NCI-H146 treated with DMSO at 0.1 percent for 48 hours (cell line): ENCODE measurements at regions not wholly inside any gene's neighbourhood (a gene's known extent, or its start where the extent isn't known, plus 50 kb on each side); places are given as distances from the start of the nearest gene placed in this dataset.

Experiments used
- DNase-seq: peaks from one replicate; lab custom pipeline; 2025; ENCODE audit not compliant: unreplicated experiment; lab: John Stamatoyannopoulos, UW

DNA sequence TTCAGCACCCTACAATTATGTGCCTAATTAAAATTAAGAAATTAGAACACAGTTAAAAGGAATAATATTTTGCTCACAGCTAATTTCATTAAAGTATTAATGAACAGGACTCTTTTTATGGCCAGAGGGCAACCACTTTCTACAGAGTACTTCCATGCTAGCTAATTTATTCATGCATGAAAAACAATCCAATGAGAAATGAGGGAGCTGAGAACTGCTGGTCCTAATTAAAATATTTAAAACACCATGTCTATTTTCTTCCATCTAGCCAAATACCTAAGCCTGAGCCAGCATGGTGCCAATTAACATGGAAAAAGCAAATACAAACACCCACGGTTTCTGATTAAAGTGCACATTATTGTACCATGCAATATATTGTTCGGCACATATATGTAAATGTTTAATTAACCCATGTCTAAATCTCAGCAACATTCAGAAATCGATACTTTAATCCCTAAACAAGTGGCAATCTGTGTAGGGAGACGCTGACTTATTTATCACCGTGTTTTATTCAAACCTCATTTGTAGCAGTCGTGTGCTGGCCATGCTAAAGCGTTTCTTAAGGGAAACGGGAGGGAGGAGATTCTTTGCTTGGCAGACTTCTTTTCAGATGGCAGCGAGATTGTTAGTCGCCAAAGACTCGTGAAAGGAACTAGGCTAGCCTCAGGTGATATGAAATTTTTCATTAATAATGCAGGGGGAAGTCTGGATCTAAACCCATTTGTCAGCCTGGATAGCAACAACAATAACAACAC is 193.5 kb downstream of the ANXA2 start:
- DNase-seq: peak; percentile 33

DNA sequence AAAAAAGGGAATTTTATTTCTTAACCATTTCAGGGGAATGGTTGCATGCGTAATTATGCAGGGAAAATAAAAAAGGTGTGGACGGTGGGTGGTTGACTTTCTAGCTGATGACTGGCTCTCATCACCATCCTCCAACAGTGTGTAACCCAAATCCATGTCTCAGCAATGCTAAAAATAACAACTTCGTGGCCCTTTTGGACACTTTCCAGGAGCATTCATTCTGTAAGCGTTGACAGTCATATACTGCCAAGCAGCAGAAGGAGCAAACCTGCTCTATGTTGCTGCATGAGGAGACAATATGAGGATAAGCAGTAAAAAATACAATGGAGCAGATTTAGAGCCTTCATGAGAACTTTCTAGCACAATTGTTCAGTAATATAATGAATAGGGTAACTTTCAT is 189.1 kb downstream of the ANXA2 start:
- DNase-seq: no peak

DNA sequence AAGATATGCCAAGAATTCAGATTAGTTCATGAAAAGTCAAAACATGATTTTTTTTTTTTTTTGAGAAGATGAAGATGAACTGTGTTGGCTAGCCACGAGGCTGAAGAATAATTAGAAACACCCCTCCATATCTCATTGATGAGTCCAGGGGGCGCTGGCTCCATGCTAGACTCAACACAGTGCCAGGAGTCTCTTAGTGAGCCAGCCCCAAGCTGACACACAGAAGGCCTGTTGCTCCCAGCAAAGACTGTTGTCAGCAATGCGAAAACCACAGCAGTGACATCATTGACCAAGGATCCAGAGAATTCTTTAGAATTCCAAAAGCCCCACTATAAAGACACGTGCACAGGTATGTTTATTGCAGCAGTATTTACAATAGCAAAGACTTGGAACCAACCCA is 185.2 kb downstream of the ANXA2 start:
- DNase-seq: no peak

DNA sequence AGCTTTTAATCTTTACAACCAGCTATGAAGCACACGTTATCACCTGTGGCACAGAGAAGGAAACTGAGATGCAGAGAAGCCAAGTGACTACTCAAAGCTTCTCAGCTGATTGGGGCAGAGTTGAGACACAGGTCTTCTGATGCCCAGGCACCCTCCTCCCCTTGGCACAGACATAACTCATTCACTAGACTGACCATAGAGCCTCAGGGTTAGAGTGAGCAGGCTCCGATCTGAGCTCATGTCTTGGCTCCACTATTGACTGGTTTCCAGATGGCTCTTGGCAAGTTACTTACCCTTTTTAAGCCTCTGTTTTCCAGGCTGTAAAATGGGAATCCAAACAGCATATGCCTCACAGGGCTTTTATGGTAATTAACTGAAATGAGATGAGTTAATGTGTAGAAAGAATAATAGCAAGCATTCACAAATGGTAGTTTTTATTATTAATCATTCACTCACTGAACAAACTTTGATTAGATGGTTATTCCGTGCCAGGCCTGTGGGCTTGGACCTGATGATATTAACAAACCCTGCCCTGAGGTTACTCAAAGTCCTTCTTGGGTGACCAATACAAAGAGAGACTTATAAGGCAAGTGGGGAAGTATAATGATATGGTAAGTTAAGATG is 184.3 kb downstream of the ANXA2 start:
- DNase-seq: no peak

DNA sequence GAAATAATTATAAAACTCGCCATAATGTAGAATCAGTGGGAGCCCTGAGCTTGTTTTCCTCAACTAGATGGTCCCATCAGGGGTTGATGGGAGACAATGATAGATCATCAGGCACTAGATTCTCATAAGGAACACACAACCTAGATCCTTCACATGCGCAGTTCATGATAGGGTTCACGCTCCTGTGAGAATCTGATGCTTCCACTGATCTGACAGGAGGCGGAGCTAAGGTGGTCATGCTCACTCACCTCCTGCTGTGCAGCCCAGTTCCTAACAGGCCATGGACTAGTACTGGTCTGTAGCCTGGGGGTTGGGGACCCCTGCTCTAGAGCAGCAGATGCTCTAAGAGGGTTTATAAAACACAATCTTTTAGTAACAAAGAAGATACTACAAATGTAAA is 183.6 kb downstream of the ANXA2 start:
- no peak for DNase-seq

DNA sequence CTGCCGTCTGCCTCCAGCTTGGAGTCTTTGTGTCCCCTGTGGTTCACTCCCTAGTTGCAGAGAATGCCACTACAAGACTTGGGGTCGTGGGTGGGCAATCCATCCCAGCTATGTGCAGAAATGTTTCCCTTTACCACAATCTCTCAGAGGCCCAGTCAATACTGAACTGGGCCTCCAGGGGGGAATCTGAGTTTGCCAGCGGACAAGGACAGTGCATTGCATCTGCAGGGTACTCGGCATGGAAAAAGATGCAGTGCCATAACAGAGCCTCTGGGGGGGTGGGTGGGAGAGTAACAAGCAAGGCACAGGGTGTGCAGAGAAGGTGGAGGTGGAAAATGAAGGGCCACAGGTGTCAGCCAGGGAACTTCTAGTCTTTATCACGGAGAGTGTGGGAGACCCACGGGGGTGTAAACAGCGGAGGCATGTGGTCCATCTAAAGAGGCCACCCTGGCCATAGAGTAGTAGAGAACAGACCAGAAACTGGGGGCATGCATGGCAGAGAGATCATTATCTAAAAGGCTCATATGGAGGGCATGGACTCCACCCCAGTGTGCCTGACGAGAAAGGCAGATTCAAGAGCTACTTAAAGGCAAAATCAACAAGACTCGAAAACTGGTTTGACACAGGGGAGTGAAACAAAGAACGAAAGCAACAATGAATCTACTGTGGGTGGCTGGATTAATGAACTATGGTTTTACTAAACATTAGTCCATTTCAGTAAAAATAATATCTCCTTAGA is 182.4 kb downstream of the ANXA2 start:
- DNase-seq: no peak

DNA sequence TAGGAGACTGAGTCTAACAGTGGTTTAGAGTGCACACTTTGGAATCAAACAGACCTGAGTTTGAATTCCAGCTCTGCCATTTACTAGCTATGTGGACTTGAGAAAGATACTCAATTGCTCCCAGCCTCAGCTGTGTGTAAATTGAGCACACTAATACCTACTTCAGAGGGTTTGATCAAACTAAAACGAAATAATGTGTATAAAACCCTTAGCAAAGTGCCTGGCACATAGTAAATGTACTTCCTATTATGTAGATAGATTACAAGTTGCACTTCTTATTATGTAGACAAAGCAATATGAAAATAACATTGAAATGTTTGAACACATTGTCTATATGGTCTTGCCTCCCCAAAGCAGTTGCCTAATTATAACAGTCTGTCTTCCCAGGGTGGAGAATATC is 180.6 kb downstream of the ANXA2 start:
- DNase-seq: no peak

DNA sequence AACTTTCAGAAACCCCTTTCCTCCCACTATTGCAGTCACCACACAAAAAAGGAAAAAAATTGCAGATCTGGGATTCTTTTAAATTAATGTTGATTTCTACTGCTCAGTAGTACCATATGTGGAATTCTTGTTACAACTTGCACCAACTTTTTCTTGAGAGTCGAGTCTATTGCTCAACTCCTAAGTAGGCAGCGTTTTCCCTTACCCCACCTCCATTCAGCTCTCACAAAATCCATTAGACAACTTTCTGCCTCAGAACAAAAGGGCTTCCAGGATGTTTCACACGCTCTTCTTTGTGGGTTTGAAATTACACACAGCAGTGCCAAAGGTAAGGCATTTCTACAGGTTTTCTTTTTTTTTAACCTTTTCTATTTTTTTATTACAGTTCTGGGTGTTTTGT is 179.5 kb downstream of the ANXA2 start:
- no peak for DNase-seq

DNA sequence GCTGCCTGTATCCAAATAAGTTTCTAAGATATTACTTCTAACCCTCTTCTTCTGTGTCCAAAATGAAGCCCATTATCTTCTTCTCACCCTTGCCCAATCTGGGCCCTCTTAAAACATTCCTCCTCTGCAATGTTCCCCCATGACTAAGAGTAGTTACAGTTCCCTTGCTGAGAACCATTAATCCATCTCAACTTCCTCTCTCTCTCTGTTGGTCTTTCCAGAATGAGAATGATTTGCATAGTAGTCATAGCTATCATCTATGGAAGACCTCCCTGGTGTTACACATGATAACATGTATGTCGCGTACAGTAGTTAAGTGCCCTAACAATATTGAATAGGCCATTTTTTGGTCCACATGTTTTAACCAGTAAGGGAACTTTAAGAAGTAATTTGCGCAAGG is 177.9 kb downstream of the ANXA2 start:
- DNase-seq: no peak

DNA sequence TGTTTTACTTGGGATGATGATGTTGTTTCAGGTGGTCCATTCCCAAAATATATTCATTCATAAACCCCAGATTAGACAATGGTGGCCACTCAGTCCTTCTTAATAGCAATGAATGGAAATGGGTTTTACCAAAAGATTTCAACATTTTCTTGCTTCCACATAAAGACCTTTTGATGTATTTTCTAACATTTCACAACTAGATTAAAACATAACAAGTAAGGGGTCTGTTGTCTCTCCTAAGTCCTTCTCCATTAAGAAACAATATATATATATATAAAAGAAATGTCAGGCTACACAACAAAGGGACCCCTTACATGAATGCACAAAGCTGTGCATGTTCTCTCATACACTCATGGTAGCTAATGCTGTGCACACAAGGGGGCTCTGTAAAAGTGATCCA is 176.4 kb downstream of the ANXA2 start:
- no peak for DNase-seq

DNA sequence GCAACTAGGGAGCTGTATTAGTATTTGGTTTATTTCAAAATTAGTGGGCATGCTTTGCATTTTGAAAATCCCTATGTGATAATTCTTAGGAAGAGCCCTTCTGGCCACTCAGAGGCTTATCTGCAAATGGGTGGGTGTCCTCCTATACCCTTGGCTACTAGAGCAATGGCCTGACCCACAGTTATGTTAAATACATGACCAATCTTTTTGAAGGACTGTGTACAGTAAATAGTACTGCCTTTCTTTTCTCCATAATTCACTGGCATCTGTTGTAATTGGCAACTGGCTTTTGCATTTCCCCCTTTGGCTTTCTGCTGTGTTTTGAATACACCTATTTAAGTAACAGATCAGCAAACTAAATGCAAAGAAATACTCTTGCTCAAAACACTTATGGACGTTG is 175.4 kb downstream of the ANXA2 start:
- no peak for DNase-seq

DNA sequence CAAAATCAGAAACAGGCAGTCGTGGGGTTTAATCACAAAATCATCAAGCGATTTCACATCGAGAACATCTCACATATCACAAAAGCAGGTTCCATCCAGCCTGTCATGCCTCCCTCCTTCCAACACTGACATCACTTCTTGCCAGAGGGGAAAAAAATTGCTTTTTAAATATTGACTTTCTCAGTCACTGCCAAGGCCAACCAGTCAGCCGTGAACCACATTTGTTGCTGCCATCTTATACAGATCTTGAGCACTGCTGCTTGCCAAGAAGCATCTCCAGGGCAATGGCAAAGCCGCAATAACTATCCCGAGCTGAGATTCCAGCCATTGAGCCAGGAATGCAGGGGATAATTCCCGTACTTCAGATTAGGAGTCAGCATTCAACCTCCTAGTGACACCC is 174.6 kb downstream of the ANXA2 start:
- DNase-seq: peak; percentile 36

DNA sequence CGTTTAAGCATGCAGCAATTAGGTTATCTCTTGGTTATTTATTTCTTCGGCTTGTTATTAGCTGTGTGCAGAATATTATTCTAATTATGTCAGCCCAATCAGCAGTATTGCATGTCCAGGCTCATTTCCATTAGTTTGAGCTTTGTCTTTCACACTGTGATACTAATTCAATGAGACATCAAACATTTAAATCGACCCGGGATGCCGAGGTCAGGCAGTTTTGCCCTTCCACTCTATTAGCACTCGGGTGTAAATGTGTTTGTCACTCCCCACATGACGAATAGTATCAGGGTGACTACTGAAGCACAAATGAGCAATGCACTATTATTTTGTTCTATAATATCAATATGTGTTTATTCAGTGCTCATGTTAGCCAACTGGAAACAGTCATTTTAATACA is 170.9 kb downstream of the ANXA2 start:
- no peak for DNase-seq

DNA sequence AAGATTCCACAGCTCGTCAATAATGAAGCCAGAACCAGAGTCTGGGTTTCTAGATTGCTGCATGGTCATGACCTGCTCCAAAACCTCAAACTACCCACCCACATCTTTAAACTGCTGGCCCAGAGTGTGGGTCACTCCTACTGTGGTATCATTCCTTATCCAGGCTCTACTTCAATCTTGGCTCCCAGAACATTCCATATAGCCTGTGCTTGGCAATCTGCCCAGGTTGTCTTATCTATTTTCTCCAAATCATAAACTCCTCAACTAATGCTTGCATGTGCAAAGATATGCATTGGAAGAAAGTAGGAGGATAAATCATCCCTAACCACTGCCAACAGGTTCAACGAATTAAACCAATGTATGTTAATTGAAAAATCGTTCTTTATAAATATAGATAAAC is 169.7 kb downstream of the ANXA2 start:
- no peak for DNase-seq

DNA sequence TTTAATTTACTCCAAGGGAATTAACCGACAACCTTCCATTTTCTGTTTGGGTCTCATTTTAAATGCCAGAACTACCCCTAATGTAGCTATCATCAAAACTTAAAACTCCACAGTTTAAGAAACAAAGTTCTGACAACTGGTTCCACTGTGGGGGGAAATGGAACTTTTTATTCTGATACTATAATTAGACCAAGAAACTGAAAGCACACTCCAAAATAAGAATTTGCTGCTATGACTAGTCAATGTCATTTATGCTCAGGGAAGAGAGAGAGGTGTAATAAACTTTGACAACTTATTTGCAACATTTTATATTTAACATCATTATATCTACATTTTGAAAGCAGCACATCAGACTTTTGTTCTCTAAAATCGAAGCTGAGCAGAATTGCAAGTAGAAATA is 169.2 kb downstream of the ANXA2 start:
- no peak for DNase-seq

DNA sequence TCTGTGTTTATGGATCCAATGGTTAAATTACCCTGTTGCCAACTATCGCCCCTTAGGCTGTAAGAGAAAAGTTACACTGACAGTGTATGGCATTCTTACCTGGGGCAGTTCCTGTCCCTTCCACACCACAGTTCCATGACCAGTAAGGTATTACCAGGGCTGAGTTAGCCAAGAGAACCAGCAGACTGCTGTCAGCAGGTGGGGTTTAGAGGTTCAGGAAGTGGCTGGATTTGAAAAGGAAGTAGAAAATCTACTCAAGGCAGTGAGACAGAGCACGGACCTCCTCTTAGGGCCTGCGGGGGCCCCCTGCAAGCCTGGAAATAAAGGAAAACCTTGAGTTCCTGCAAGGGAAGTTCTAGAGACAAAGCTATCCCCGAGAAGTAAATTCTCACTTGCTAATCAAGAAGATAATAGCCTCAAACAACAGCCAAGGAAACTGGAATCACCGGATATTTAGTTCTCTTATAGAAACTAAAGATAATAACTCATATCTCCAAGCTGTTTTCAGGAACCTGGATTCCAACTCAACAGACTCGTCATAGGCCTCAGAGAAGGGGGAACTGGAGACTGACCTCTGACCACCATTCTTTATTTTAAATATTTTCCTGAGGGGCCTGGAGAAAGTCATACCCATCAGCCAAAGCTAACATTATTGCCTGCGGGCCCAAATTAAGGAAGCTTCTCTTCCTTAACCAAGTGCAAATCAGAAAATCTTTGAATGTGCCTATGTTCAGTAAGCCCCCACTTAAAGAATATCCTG is 161.7 kb downstream of the ANXA2 start:
- DNase-seq: no peak

DNA sequence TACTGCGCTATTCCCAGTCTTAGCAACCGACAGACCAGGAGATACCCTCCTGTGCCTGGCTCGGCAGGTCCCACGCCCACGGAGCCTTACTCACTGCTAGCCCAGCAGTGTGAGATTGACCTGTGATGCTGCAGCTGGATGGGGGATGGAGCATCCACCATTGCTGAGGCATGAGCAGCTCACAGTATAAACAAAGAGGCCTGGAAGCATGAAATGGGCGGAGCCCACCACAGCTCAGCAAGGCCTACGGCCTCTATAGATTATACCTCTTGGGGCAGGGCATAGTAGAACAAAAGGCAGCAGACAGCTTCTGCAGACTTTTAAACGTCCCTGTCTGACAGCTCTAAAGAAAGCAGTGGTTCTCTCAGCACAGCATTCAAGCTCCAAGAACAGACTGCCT is 160.3 kb downstream of the ANXA2 start:
- no peak for DNase-seq

DNA sequence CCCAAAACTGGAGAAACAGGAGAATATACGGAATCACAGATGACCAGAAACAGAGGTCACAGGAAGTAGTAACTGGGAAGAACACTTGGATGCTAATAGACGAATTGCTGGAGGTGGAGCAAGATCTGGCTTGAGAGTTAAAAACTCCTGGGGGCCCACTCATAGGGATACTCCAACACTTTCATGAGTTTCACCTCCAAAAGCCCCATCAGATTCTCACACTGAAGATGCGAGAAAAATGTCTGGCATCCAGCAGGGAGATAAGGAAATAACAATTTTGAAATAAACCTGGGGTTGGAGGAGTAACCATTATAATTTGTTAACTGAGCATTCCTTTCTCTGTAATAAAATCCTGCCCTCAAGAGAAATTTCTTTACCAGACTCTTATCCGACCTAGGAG is 154.0 kb downstream of the ANXA2 start:
- no peak for DNase-seq

DNA sequence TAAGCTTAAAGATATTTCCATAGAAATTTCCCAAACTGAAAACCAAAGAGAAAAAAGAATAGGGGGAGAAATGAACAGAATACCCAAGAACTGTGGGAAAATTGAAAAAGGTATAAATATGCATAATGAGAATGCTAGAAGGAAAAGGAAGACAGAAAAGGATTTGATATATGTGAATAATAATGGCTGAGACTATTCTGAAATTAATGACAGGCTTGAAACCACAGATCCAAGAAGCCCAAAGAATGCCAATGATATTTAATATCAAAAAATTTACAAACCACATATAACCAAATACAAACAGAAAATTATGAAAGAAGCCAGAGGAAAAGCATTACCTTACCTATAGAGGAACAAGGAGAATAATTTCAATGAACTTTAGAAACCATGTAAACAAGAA is 153.0 kb downstream of the ANXA2 start:
- no peak for DNase-seq

DNA sequence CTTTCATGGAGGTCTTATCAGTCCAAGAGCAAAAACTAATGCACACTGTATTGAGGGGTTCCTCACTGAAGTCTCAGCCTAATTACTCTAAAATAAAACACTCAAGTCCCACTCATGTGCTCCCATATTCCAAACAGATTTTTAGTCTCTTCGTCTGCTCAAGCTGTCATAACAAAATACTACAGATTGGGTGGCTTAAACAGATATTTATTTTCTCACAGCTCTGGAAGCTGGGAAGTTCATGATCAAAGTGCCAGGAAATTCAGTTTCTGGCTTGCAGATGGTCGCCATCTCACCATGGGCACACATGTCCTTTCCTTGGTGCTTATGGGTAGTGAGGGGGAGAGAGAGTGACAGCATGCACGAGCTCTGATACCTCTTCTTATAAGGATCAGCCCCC is 147.5 kb downstream of the ANXA2 start:
- DNase-seq: no peak

DNA sequence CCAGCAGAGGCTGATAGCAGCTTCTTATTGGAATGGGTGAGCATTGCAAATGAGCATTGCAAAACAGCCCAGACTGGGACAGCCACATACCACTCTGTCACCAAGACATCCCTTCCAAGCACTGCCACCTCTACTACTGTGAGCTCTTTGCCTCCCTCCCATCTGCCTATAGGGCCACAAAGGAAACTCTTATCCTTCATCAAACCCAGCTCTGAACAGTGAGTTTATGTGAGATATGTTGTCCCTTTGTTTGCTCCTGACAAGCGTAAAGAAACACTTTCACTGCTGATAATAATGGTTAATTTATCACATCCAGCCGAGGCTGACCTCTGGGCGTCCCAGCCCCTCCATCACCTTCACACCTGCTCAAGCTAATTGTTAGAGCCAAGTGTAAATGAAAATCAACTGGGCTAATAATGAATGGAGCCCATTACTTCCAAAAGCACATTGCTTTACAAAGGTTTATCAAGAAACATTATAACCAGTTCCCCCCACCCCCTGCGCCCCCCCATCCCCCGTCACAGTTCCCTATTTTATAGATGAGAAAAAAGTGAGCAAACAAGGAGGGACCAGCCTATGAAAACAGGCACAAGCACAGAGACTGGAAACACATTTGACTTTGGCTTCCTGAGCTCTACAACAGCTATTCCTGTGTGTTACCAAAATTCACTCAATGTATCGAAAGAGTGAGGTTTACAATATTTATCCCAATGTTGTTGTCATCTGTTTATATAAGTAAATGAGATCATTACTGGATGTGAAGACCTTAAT is 146.3 kb downstream of the ANXA2 start:
- DNase-seq: peak; percentile 89
